ENCODE measurements at regions not wholly inside any gene's neighbourhood (a gene's known extent, or its start where the extent isn't known, plus 50 kb on each side); places are given as distances from the start of the nearest gene placed in this dataset.

GRCh38 chr20:1818247-1818840 lies 76.9 kb upstream of the SIRPA start:
- no peak for TF ChIP-seq CTCF (IDR thresholded peaks at IDR 0.05)

GRCh38 chr20:1817577-1818211 lies 77.5 kb upstream of the SIRPA start:
- no peak for TF ChIP-seq CTCF (IDR thresholded peaks at IDR 0.05)

GRCh38 chr20:1816384-1817381 lies 78.5 kb upstream of the SIRPA start:
- no peak for TF ChIP-seq CTCF (IDR thresholded peaks at IDR 0.05)

GRCh38 chr20:1815502-1816085 lies 79.6 kb upstream of the SIRPA start:
- no peak for TF ChIP-seq CTCF (IDR thresholded peaks at IDR 0.05)

- TF ChIP-seq CTCF (IDR thresholded peaks at IDR 0.05): no peak
Measured at GRCh38 chr20:1813674-1814635, 81.3 kb upstream of the SIRPA start.

- no peak for TF ChIP-seq CTCF (IDR thresholded peaks at IDR 0.05)
Measured at GRCh38 chr20:1813101-1813529, 82.1 kb upstream of the SIRPA start.
